GM12878 (cell line): ENCODE measurements at regions not wholly inside any gene's neighbourhood (a gene's known extent, or its start where the extent isn't known, plus 50 kb on each side); places are given as distances from the start of the nearest gene placed in this dataset.

ENCODE experiments used
- ATAC-seq: fragments of 200-7000 bp; cut with Tn5 transposase; 3 replicates; pipeline ENCODE4 v1.9.1; 2020; ENCODE audit warnings: mild to moderate bottlenecking, moderate library complexity
- BruUV-seq: library from RNA; stranded (reverse); fragments of 400-500 nt; replicated peaks from 2 replicates; lab custom pipeline; 2021; lab: Mats Ljungman, UMichigan
- CTCF ChIA-PET: fragments of 300-600 bp; sonication (Branson Sonifier 250); formaldehyde crosslinking; extraction: SDS; loops from one replicate; lab custom pipeline; 2021; ENCODE audit warnings: inconsistent platforms; lab: Yijun Ruan, JAX
- POLR2A ChIA-PET: fragments of 350-600 bp; formaldehyde crosslinking; extraction: SDS; loops from one replicate; lab custom pipeline; 2021; ENCODE audit warnings: inconsistent platforms; lab: Charles Lee
- RAD21 ChIA-PET: fragments of 300-600 bp; sonication (Branson Sonifier 250); formaldehyde crosslinking; loops from one replicate; lab custom pipeline; 2023; ENCODE audit warnings: antibody characterized with exemption; ENCODE audit not compliant: unreplicated experiment; lab: Charles Lee
- SMC1A ChIA-PET: fragments of 300-600 bp; sonication (Branson Sonifier 250); formaldehyde crosslinking; loops from one replicate; lab custom pipeline; 2023; ENCODE audit not compliant: unreplicated experiment, uncharacterized antibody; lab: Charles Lee
- DNase-seq: peaks from one replicate; pipeline ENCODE4 v3.0.0-alpha.2; 2011; ENCODE audit warnings: low read depth, low spot score
- FAIRE-seq: peaks from 3 replicates; lab custom pipeline; 2011; peaks lifted over from hg19 to GRCh38; lab: Jason Lieb, UNC
- H2AFZ ChIP-seq: 2 replicates; pipeline ENCODE4 v1.6.0; 2011; ENCODE audit warnings: low read depth, low read length, control low read depth; ENCODE audit not compliant: control insufficient read depth
- H3K27ac ChIP-seq: 2 replicates; pipeline ENCODE4 v1.5.1; 2011; ENCODE audit warnings: control low read depth; ENCODE audit not compliant: control insufficient read depth, insufficient read depth
- H3K27me3 ChIP-seq, 2 experiments: replicated peaks in 1 of 2; 2 replicates each; pipeline versions ENCODE4 v1.6.0 to v1.6.1; 2011; ENCODE audit warnings: low read length in 1 of 2; ENCODE audit not compliant: control insufficient read depth in 2 of 2, insufficient read depth in 2 of 2
- H3K36me3 ChIP-seq, 2 experiments: 2 replicates each; pipeline ENCODE4 v1.5.1; 2011; ENCODE audit warnings: low read length in 1 of 2; ENCODE audit not compliant: control insufficient read depth in 2 of 2, insufficient read depth in 2 of 2
- H3K4me1 ChIP-seq: 2 replicates; pipeline ENCODE4 v1.6.1; 2011; ENCODE audit warnings: mild to moderate bottlenecking, low read length, moderate library complexity, mixed read lengths; ENCODE audit not compliant: control insufficient read depth, insufficient read depth
- H3K4me2 ChIP-seq: 2 replicates; pipeline ENCODE4 v1.6.0; 2011; ENCODE audit warnings: control low read depth; ENCODE audit not compliant: control insufficient read depth, insufficient read depth
- H3K4me3 ChIP-seq: fragments of 200-600 bp; sonication (generic); 2 replicates; pipeline ENCODE4 v1.5.1; 2016
- H3K79me2 ChIP-seq: 2 replicates; pipeline ENCODE4 v1.6.0; 2011; ENCODE audit warnings: low read length; ENCODE audit not compliant: control insufficient read depth, insufficient read depth
- H3K9ac ChIP-seq: 2 replicates; pipeline ENCODE4 v1.8.0; 2011; ENCODE audit warnings: low read length, control low read depth, mixed read lengths; ENCODE audit not compliant: control insufficient read depth, insufficient read depth
- H3K9me3 ChIP-seq: replicated peaks from 3 replicates; pipeline ENCODE4 v1.5.1; 2011; ENCODE audit warnings: mild to moderate bottlenecking, low read length; ENCODE audit not compliant: control insufficient read depth, insufficient read depth
- H4K20me1 ChIP-seq: 2 replicates; pipeline ENCODE4 v1.6.0; 2011; ENCODE audit not compliant: control insufficient read depth, insufficient read depth
- BHLHE40 ChIP-seq, 2 experiments: fragments of 450-650 bp in 1 of 2; IDR thresholded peaks; 2 replicates each; pipeline ENCODE4 v1.6.1; 2011 to 2017; ENCODE audit warnings: low read depth in 2 of 2, borderline replicate concordance in 1 of 2, improper control_type of control experiment in 1 of 2, low read length in 1 of 2, mild to moderate bottlenecking in 1 of 2
- CHD4 ChIP-seq: fragments of 200-600 bp; sonication (generic); IDR thresholded peaks from 2 replicates; pipeline ENCODE4 v1.6.1; 2016; ENCODE audit warnings: mild to moderate bottlenecking
- LARP7 ChIP-seq: fragments of 450-650 bp; IDR thresholded peaks from 2 replicates; pipeline ENCODE4 v1.6.1; 2017; ENCODE audit warnings: mild to moderate bottlenecking
- MXI1 ChIP-seq: fragments of 150-350 bp; IDR thresholded peaks from 2 replicates; pipeline ENCODE4 v1.6.1; 2011; ENCODE audit warnings: low read depth, mild to moderate bottlenecking, inconsistent platforms, low read length, improper control_type of control experiment
- MYC ChIP-seq: IDR thresholded peaks from 2 replicates; pipeline ENCODE4 v1.6.1; 2011; ENCODE audit warnings: mild to moderate bottlenecking, low read length, moderate library complexity, inconsistent platforms; ENCODE audit not compliant: insufficient read depth, insufficient replicate concordance, insufficient read length, severe bottlenecking
- NRF1 ChIP-seq: conservative IDR thresholded peaks from 2 replicates; pipeline ENCODE4 v1.6.1; 2011; ENCODE audit warnings: mild to moderate bottlenecking, low read depth, low read length, improper control_type of control experiment
- POU2F2 ChIP-seq: IDR thresholded peaks from 3 replicates; pipeline ENCODE4 v1.6.1; 2011; ENCODE audit warnings: low read depth, mild to moderate bottlenecking, low read length, borderline replicate concordance
- RFX5 ChIP-seq: IDR thresholded peaks from 2 replicates; pipeline ENCODE4 v1.6.1; 2011; ENCODE audit warnings: low read depth, low read length, improper control_type of control experiment
- SUZ12 ChIP-seq: fragments of 200-600 bp; sonication (generic); IDR thresholded peaks from one replicate; pipeline ENCODE4 v1.6.1; 2018; ENCODE audit warnings: antibody characterized with exemption, mild to moderate bottlenecking; ENCODE audit not compliant: unreplicated experiment
- ZBED1 ChIP-seq: IDR thresholded peaks from 2 replicates; pipeline ENCODE4 v1.6.1; 2016; ENCODE audit warnings: borderline replicate concordance
- WGBS: methylation state at CpG from one replicate; pipeline ENCODE4 v1.1.6; 2016; ENCODE audit warnings: low lambda C conversion rate; ENCODE audit not compliant: insufficient replicate concordance, insufficient coverage; ENCODE audit errors: missing lambda C conversion rate; 5-methylcytosine and 5-hydroxymethylcytosine counted together
- in situ Hi-C: fragments of 300-500 bp; cut with MboI; formaldehyde crosslinking; loops from 9 replicates; pipeline ENCODE4 v1.14.3; 2018; ENCODE audit warnings: mixed read lengths
- intact Hi-C: fragments of 100-400 bp; cut with micrococcal nuclease; formaldehyde crosslinking; loops from one replicate; pipeline ENCODE4 v1.14.2; 2022; ENCODE audit not compliant: unreplicated experiment
- TF ChIP-seq, protein P1 (sequence below): IDR thresholded peaks from 2 replicates; pipeline ENCODE4 v1.6.1; 2011; ENCODE audit warnings: low read depth, mild to moderate bottlenecking, low read length, moderate library complexity, borderline replicate concordance; ENCODE audit errors: extremely low read depth

GRCh38 chr1:168894397-168894903 is 165.4 kb upstream of the DPT start:
- H3K4me3 ChIP-seq: no peak overlapping the region
- H3K27me3 ChIP-seq: no peaks in the 10 kb centered on the region
- ATAC-seq (no peak), DNase-seq (no peak)
- H3K79me2 ChIP-seq: no peaks in the 10 kb centered on the region
- H4K20me1 ChIP-seq: no peaks in the 10 kb centered on the region
- no peak overlapping the region for H3K27ac ChIP-seq
- no peaks in the 10 kb centered on the region for H3K9me3 ChIP-seq
- POLR2A ChIA-PET: no interaction called here
- no peak overlapping the region for H3K4me2 ChIP-seq
- intact Hi-C loops: no loop called here
- WGBS: 49% methylated on average over 4 of the region's 4 CpGs
- RAD21 ChIA-PET: no interaction called here
- TF ChIP-seq ZBED1 (no peak), MXI1 (no peak), RFX5 (no peak), POU2F2 (no peak), NRF1 (no peak), SUZ12 (no peak), BHLHE40 (IDR thresholded peaks at IDR 0.05; ENCODE audit: borderline replicate concordance in 1 of 2, low read depth in 2 of 2, low read length in 1 of 2) (no peak), LARP7 (no peak), MYC (no peak), CHD4 (no peak)
- TF ChIP-seq, protein P1, sequence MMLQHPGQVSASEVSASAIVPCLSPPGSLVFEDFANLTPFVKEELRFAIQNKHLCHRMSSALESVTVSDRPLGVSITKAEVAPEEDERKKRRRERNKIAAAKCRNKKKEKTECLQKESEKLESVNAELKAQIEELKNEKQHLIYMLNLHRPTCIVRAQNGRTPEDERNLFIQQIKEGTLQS: no peak
- TF ChIP-seq, all 136 proteins: peak for 0
- in situ Hi-C loops: no loop called here
- Histone ChIP-seq H3K9ac (no peak overlapping the region), H3K4me1 (no peaks in the 10 kb centered on the region), H3K36me3 (no peaks in the 10 kb centered on the region), H2AFZ (no peak overlapping the region)
- no peak for FAIRE-seq
- ChIA-PET SMC1A (interaction anchor here (0.6 to 1.4 kb wide), 2 partner anchors 18 to 101 kb away, joined by 4 read pairs; no protein-coding TSS in a partner anchor), CTCF (no interaction called here)
- BruUV-seq: no TSS peak
